ENCODE measurements at regions not wholly inside any gene's neighbourhood (a gene's known extent, or its start where the extent isn't known, plus 50 kb on each side); places are given as distances from the start of the nearest gene placed in this dataset.

GRCh38 chr3:70861855-70862254 lies 549.4 kb upstream of the MDFIC2 start:
- DNase-seq (ENCODE audit: low spot score in 2 of 2): no peak
- Mint-ChIP-seq H3K27me3 (peaks cover 54% of the 10 kb centered on the region), H3K4me3 (no peak overlapping the region), H3K4me1 (no peaks in the 10 kb centered on the region), H3K36me3 (ENCODE audit: insufficient read depth) (no peaks in the 10 kb centered on the region), H3K9me3 (no peaks in the 10 kb centered on the region), H3K27ac (ENCODE audit: low read depth) (no peak overlapping the region)
- ATAC-seq (replicated peaks; ENCODE audit: extremely low read depth, poor library complexity, severe bottlenecking): no peak

- no peaks in the 10 kb centered on the region for H3K4me1 Mint-ChIP-seq
- H3K27ac Mint-ChIP-seq (ENCODE audit: low read depth): no peak overlapping the region
- H3K4me3 Mint-ChIP-seq: no peak overlapping the region
- DNase-seq (ENCODE audit: low spot score in 2 of 2) (no peak), ATAC-seq (replicated peaks; ENCODE audit: extremely low read depth, poor library complexity, severe bottlenecking) (no peak)
- no peaks in the 10 kb centered on the region for H3K9me3 Mint-ChIP-seq
- H3K27me3 Mint-ChIP-seq: peaks cover 54% of the 10 kb centered on the region
- no peaks in the 10 kb centered on the region for H3K36me3 Mint-ChIP-seq (ENCODE audit: insufficient read depth)
Measured at GRCh38 chr3:70861234-70861633, 548.8 kb upstream of the MDFIC2 start.

GRCh38 chr3:70857916-70858315 lies 545.5 kb upstream of the MDFIC2 start:
- Mint-ChIP-seq H3K4me3 (no peak overlapping the region), H3K9me3 (no peaks in the 10 kb centered on the region), H3K27me3 (peaks cover 30% of the 10 kb centered on the region), H3K27ac (ENCODE audit: low read depth) (no peak overlapping the region), H3K36me3 (ENCODE audit: insufficient read depth) (no peaks in the 10 kb centered on the region), H3K4me1 (no peaks in the 10 kb centered on the region)
- ATAC-seq (replicated peaks; ENCODE audit: extremely low read depth, poor library complexity, severe bottlenecking) (no peak), DNase-seq (ENCODE audit: low spot score in 2 of 2) (no peak)

GRCh38 chr3:70856414-70857162 lies 544.1 kb upstream of the MDFIC2 start:
- Mint-ChIP-seq H3K4me1 (no peaks in the 10 kb centered on the region), H3K9me3 (no peaks in the 10 kb centered on the region), H3K27me3 (peaks cover 26% of the 10 kb centered on the region), H3K27ac (ENCODE audit: low read depth) (no peak overlapping the region), H3K36me3 (ENCODE audit: insufficient read depth) (no peaks in the 10 kb centered on the region), H3K4me3 (no peak overlapping the region)
- no peak for ATAC-seq (replicated peaks; ENCODE audit: extremely low read depth, poor library complexity, severe bottlenecking)
- DNase-seq (ENCODE audit: low spot score in 2 of 2): no peak

GRCh38 chr3:70855149-70855548 lies 542.7 kb upstream of the MDFIC2 start:
- ATAC-seq (replicated peaks; ENCODE audit: extremely low read depth, poor library complexity, severe bottlenecking) (no peak), DNase-seq (ENCODE audit: low spot score in 2 of 2) (no peak)
- H3K4me3 Mint-ChIP-seq: no peak overlapping the region
- no peak overlapping the region for H3K27ac Mint-ChIP-seq (ENCODE audit: low read depth)
- no peaks in the 10 kb centered on the region for H3K36me3 Mint-ChIP-seq (ENCODE audit: insufficient read depth)
- no peaks in the 10 kb centered on the region for H3K9me3 Mint-ChIP-seq
- peaks cover 27% of the 10 kb centered on the region for H3K27me3 Mint-ChIP-seq
- H3K4me1 Mint-ChIP-seq: no peaks in the 10 kb centered on the region

- no peak for DNase-seq (ENCODE audit: low spot score in 2 of 2)
Measured at GRCh38 chr3:70854108-70854507, 541.7 kb upstream of the MDFIC2 start.

GRCh38 chr3:70853161-70853944 lies 540.9 kb upstream of the MDFIC2 start:
- peaks cover 37% of the 10 kb centered on the region for H3K27me3 Mint-ChIP-seq
- H3K4me1 Mint-ChIP-seq: no peaks in the 10 kb centered on the region
- H3K27ac Mint-ChIP-seq (ENCODE audit: low read depth): no peak overlapping the region
- DNase-seq (ENCODE audit: low spot score in 2 of 2): no peak
- no peaks in the 10 kb centered on the region for H3K36me3 Mint-ChIP-seq (ENCODE audit: insufficient read depth)
- no peaks in the 10 kb centered on the region for H3K9me3 Mint-ChIP-seq
- H3K4me3 Mint-ChIP-seq: no peak overlapping the region
- ATAC-seq (replicated peaks; ENCODE audit: extremely low read depth, poor library complexity, severe bottlenecking): no peak

More at GRCh38 chr3:70854108-70854507, 541.7 kb upstream of the MDFIC2 start:
- H3K4me3 Mint-ChIP-seq: no peak overlapping the region
- H3K27ac Mint-ChIP-seq (ENCODE audit: low read depth): no peak overlapping the region
- peaks cover 29% of the 10 kb centered on the region for H3K27me3 Mint-ChIP-seq
- no peaks in the 10 kb centered on the region for H3K9me3 Mint-ChIP-seq
- no peak for ATAC-seq (replicated peaks; ENCODE audit: extremely low read depth, poor library complexity, severe bottlenecking)
- no peaks in the 10 kb centered on the region for H3K36me3 Mint-ChIP-seq (ENCODE audit: insufficient read depth)
- no peaks in the 10 kb centered on the region for H3K4me1 Mint-ChIP-seq

GRCh38 chr3:70849911-70850699 lies 537.7 kb upstream of the MDFIC2 start:
- H3K27ac Mint-ChIP-seq (ENCODE audit: low read depth): no peak overlapping the region
- no peaks in the 10 kb centered on the region for H3K9me3 Mint-ChIP-seq
- H3K4me1 Mint-ChIP-seq: no peaks in the 10 kb centered on the region
- H3K4me3 Mint-ChIP-seq: no peak overlapping the region
- H3K36me3 Mint-ChIP-seq (ENCODE audit: insufficient read depth): no peaks in the 10 kb centered on the region
- ATAC-seq (replicated peaks; ENCODE audit: extremely low read depth, poor library complexity, severe bottlenecking): no peak
- H3K27me3 Mint-ChIP-seq: peaks cover 54% of the 10 kb centered on the region
- no peak for DNase-seq (ENCODE audit: low spot score in 2 of 2)

- no peak overlapping the region for H3K4me3 Mint-ChIP-seq
- DNase-seq (ENCODE audit: low spot score in 2 of 2) (no peak), ATAC-seq (replicated peaks; ENCODE audit: extremely low read depth, poor library complexity, severe bottlenecking) (no peak)
- no peaks in the 10 kb centered on the region for H3K36me3 Mint-ChIP-seq (ENCODE audit: insufficient read depth)
- H3K27ac Mint-ChIP-seq (ENCODE audit: low read depth): no peak overlapping the region
- H3K4me1 Mint-ChIP-seq: no peaks in the 10 kb centered on the region
- H3K27me3 Mint-ChIP-seq: peaks cover 39% of the 10 kb centered on the region
- no peaks in the 10 kb centered on the region for H3K9me3 Mint-ChIP-seq
Measured at GRCh38 chr3:70840106-70840870, 527.9 kb upstream of the MDFIC2 start.

GRCh38 chr3:70833239-70833960 lies 521.0 kb upstream of the MDFIC2 start:
- no peak overlapping the region for H3K4me3 Mint-ChIP-seq
- H3K9me3 Mint-ChIP-seq: no peaks in the 10 kb centered on the region
- no peaks in the 10 kb centered on the region for H3K36me3 Mint-ChIP-seq (ENCODE audit: insufficient read depth)
- DNase-seq (ENCODE audit: low spot score in 2 of 2) (no peak), ATAC-seq (replicated peaks; ENCODE audit: extremely low read depth, poor library complexity, severe bottlenecking) (no peak)
- peaks cover 19% of the 10 kb centered on the region for H3K27me3 Mint-ChIP-seq
- no peaks in the 10 kb centered on the region for H3K4me1 Mint-ChIP-seq
- no peak overlapping the region for H3K27ac Mint-ChIP-seq (ENCODE audit: low read depth)

- H3K9me3 Mint-ChIP-seq: no peaks in the 10 kb centered on the region
- H3K36me3 Mint-ChIP-seq (ENCODE audit: insufficient read depth): no peaks in the 10 kb centered on the region
- no peak overlapping the region for H3K27ac Mint-ChIP-seq (ENCODE audit: low read depth)
- H3K4me1 Mint-ChIP-seq: no peaks in the 10 kb centered on the region
- no peak overlapping the region for H3K4me3 Mint-ChIP-seq
- DNase-seq (ENCODE audit: low spot score in 2 of 2) (no peak), ATAC-seq (replicated peaks; ENCODE audit: extremely low read depth, poor library complexity, severe bottlenecking) (no peak)
- H3K27me3 Mint-ChIP-seq: peaks cover 19% of the 10 kb centered on the region
Measured at GRCh38 chr3:70832834-70833205, 520.4 kb upstream of the MDFIC2 start.

All from central memory CD8-positive, alpha-beta T cell (primary cell).